Panc1 (cell line): ENCODE measurements at regions not wholly inside any gene's neighbourhood (a gene's known extent, or its start where the extent isn't known, plus 50 kb on each side); places are given as distances from the start of the nearest gene placed in this dataset.

ENCODE experiments used
- ATAC-seq: fragments of 200-7000 bp; cut with Tn5 transposase; 2 replicates; pipeline ENCODE4 v1.9.1; 2020; ENCODE audit warnings: mild to moderate bottlenecking, moderate library complexity
- BruUV-seq: library from RNA; stranded (reverse); fragments of 400-500 nt; replicated peaks from 2 replicates; lab custom pipeline; 2021; lab: Mats Ljungman, UMichigan
- CTCF ChIA-PET: fragments of 300-600 bp; sonication (Branson Sonifier 250); formaldehyde crosslinking; loops from one replicate; lab custom pipeline; 2022; ENCODE audit warnings: antibody characterized with exemption; lab: Charles Lee
- POLR2A ChIA-PET: fragments of 300-600 bp; sonication (Branson Sonifier 250); formaldehyde crosslinking; loops from one replicate; lab custom pipeline; 2022; ENCODE audit warnings: antibody characterized with exemption; lab: Charles Lee
- DNase-seq: peaks from one replicate; pipeline ENCODE4 v3.0.0-alpha.2; 2010; ENCODE audit warnings: low read depth, low spot score
- H3K27ac ChIP-seq: 2 replicates; pipeline ENCODE4 v1.5.1; 2011; ENCODE audit warnings: mild to moderate bottlenecking, low read length, inconsistent platforms
- H3K27me3 ChIP-seq: fragments of 200-500 bp; sonication (Bioruptor generic); 2 replicates; pipeline ENCODE4 v1.6.0; 2014; ENCODE audit warnings: low read length, inconsistent platforms; ENCODE audit not compliant: control insufficient read depth, insufficient read depth
- H3K36me3 ChIP-seq: fragments of 200-500 bp; sonication (Bioruptor generic); 2 replicates; pipeline ENCODE4 v1.5.1; 2014; ENCODE audit warnings: inconsistent platforms, mild to moderate bottlenecking, low read length, moderate library complexity; ENCODE audit not compliant: control insufficient read depth, insufficient read depth
- H3K4me1 ChIP-seq: 2 replicates; pipeline ENCODE4 v1.5.1; 2011; ENCODE audit warnings: inconsistent platforms, mild to moderate bottlenecking, low read length, moderate library complexity; ENCODE audit not compliant: control insufficient read depth, insufficient read depth
- H3K4me3 ChIP-seq, 2 experiments: 2 replicates each; pipeline ENCODE4 v1.5.1; 2011 to 2012; ENCODE audit warnings: low read depth in 2 of 2, low read length in 2 of 2, mild to moderate bottlenecking in 2 of 2, inconsistent platforms in 1 of 2, moderate library complexity in 1 of 2
- H3K9me3 ChIP-seq: fragments of 200-500 bp; sonication (Bioruptor generic); 2 replicates; pipeline ENCODE4 v1.5.1; 2014; ENCODE audit warnings: low read depth, mild to moderate bottlenecking, inconsistent platforms, low read length, moderate library complexity; ENCODE audit not compliant: control insufficient read depth, insufficient read depth
- POLR2AphosphoS5 ChIP-seq: IDR thresholded peaks from 2 replicates; pipeline ENCODE4 v1.6.1; 2012; ENCODE audit warnings: mild to moderate bottlenecking, low read depth, low read length, moderate library complexity
- SIN3A ChIP-seq: IDR thresholded peaks from 2 replicates; pipeline ENCODE4 v1.6.1; 2012; ENCODE audit warnings: low read depth, mild to moderate bottlenecking, low read length, moderate library complexity, borderline replicate concordance; ENCODE audit not compliant: insufficient read depth
- TCF7L2 ChIP-seq: IDR thresholded peaks from 2 replicates; pipeline ENCODE4 v1.6.1; 2011; ENCODE audit warnings: mild to moderate bottlenecking, low read depth, low read length, inconsistent platforms
- in situ Hi-C: cut with HindIII; loops from 2 replicates; pipeline ENCODE4 v1.10.0; 2016; ENCODE audit warnings: low sequenced_read_pairs, low pct_unique_long_range_greater_than_20kb
- intact Hi-C: fragments of 100-400 bp; cut with micrococcal nuclease; formaldehyde crosslinking; loops from one replicate; pipeline ENCODE4 v1.10.0; 2022; ENCODE audit not compliant: unreplicated experiment
- TF ChIP-seq, protein P1 (sequence below), 2 experiments: IDR thresholded peaks; 2 replicates each; pipeline ENCODE4 v1.6.1; 2011 to 2012; ENCODE audit warnings: low read depth in 2 of 2, control low read depth in 1 of 2, low read length in 1 of 2, mild to moderate bottlenecking in 1 of 2, moderate library complexity in 1 of 2; ENCODE audit not compliant: insufficient read depth in 1 of 2
- TF ChIP-seq, protein P2 (sequence below): fragments of 450-650 bp; IDR thresholded peaks from 2 replicates; pipeline ENCODE4 v1.5.1; 2017; ENCODE audit warnings: mild to moderate bottlenecking

DNA sequence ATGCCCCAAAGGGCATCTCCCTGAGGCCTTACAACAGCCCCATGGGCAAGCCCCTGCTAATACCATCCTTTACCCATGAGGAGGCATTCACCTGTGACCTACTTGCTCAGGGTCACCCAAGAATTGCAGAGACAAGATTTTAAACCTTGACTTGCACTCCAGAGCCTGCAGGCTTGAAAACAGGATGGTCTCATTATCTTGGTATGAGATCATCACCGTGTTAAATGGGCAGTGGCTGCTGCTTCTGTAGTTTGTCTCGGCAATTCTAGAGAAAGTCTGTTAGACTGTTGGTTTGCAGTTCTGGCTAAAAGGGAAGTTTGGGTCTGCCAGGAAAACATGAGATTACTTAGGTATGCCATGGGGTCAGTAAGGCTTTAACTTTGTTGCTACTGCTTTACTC, 698.9 kb downstream of the GALR1 start:
- Histone ChIP-seq H3K4me1 (no peaks in the 10 kb centered on the region), H3K27me3 (peaks cover 17% of the 10 kb centered on the region), H3K27ac (no peak overlapping the region), H3K9me3 (no peaks in the 10 kb centered on the region), H3K4me3 (no peak overlapping the region), H3K36me3 (no peaks in the 10 kb centered on the region)
- DNase-seq = no peak
- POLR2A ChIA-PET = no interaction called here
- intact Hi-C loops = no loop called here
- BruUV-seq = no TSS peak
- no peak for TF ChIP-seq POLR2AphosphoS5
- TF ChIP-seq, protein P1, sequence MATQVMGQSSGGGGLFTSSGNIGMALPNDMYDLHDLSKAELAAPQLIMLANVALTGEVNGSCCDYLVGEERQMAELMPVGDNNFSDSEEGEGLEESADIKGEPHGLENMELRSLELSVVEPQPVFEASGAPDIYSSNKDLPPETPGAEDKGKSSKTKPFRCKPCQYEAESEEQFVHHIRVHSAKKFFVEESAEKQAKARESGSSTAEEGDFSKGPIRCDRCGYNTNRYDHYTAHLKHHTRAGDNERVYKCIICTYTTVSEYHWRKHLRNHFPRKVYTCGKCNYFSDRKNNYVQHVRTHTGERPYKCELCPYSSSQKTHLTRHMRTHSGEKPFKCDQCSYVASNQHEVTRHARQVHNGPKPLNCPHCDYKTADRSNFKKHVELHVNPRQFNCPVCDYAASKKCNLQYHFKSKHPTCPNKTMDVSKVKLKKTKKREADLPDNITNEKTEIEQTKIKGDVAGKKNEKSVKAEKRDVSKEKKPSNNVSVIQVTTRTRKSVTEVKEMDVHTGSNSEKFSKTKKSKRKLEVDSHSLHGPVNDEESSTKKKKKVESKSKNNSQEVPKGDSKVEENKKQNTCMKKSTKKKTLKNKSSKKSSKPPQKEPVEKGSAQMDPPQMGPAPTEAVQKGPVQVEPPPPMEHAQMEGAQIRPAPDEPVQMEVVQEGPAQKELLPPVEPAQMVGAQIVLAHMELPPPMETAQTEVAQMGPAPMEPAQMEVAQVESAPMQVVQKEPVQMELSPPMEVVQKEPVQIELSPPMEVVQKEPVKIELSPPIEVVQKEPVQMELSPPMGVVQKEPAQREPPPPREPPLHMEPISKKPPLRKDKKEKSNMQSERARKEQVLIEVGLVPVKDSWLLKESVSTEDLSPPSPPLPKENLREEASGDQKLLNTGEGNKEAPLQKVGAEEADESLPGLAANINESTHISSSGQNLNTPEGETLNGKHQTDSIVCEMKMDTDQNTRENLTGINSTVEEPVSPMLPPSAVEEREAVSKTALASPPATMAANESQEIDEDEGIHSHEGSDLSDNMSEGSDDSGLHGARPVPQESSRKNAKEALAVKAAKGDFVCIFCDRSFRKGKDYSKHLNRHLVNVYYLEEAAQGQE (IDR thresholded peaks at IDR 0.05; ENCODE audit: insufficient read depth in 1 of 2, low read depth in 2 of 2, low read length in 1 of 2) = no peak
- no peak for TF ChIP-seq SIN3A
- no peak for TF ChIP-seq TCF7L2
- TF ChIP-seq, protein P2, sequence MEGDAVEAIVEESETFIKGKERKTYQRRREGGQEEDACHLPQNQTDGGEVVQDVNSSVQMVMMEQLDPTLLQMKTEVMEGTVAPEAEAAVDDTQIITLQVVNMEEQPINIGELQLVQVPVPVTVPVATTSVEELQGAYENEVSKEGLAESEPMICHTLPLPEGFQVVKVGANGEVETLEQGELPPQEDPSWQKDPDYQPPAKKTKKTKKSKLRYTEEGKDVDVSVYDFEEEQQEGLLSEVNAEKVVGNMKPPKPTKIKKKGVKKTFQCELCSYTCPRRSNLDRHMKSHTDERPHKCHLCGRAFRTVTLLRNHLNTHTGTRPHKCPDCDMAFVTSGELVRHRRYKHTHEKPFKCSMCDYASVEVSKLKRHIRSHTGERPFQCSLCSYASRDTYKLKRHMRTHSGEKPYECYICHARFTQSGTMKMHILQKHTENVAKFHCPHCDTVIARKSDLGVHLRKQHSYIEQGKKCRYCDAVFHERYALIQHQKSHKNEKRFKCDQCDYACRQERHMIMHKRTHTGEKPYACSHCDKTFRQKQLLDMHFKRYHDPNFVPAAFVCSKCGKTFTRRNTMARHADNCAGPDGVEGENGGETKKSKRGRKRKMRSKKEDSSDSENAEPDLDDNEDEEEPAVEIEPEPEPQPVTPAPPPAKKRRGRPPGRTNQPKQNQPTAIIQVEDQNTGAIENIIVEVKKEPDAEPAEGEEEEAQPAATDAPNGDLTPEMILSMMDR = no peak
- in situ Hi-C loops = no loop called here
- CTCF ChIA-PET = no interaction called here
- ATAC-seq = no peak

DNA sequence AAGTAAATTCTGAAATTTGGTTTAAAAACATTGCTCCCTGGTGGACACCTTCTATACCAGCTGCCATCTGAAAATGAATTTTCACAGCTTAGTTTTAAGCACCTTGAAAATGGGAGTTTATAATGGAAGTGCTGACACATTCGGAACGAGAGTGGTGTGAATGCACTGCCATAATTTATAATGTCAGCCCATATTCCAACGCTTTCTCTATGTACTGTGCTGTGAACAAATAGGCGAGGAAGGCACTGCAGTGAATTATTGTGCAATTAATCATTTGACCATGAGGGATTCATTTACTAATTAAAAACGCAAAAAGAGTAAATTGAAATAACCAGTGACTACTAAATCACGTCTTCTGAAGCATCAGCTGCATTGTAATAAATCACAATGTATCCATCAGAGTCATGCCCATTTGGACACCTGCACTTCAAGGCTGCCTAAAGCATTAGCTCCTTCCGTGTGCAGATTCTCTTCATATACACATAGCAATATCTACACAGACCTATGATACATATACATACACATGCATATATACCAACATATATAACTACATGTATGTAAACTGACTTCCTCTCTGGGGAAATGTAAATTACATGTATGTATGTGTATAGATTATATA, 699.8 kb downstream of the GALR1 start:
- Histone ChIP-seq H3K27me3 (peaks cover 21% of the 10 kb centered on the region), H3K4me3 (no peak overlapping the region), H3K9me3 (no peaks in the 10 kb centered on the region), H3K4me1 (no peaks in the 10 kb centered on the region), H3K36me3 (no peaks in the 10 kb centered on the region), H3K27ac (no peak overlapping the region)
- DNase-seq = no peak
- POLR2A ChIA-PET = no interaction called here
- CTCF ChIA-PET = no interaction called here
- in situ Hi-C loops (no loop called here), intact Hi-C loops (no loop called here)
- no peak for ATAC-seq
- BruUV-seq = no TSS peak
- TF ChIP-seq, protein P2 = peak; percentile 12; the same call in 1 of the 2 replicates
- TF ChIP-seq, protein P1 (IDR thresholded peaks at IDR 0.05; ENCODE audit: insufficient read depth in 1 of 2, low read depth in 2 of 2, low read length in 1 of 2) = no peak
- no peak for TF ChIP-seq POLR2AphosphoS5
- TF ChIP-seq SIN3A = no peak
